GM06990 (cell line): ENCODE measurements at regions not wholly inside any gene's neighbourhood (a gene's known extent, or its start where the extent isn't known, plus 50 kb on each side); places are given as distances from the start of the nearest gene placed in this dataset.

Experiments
- DNase-seq: peaks from one replicate; pipeline ENCODE4 v3.0.0-alpha.2; 2011; ENCODE audit not compliant: insufficient read length; ENCODE audit errors: extremely low read depth
- H3K27me3 ChIP-seq: replicated peaks from 2 replicates; pipeline ENCODE4 v1.6.0; 2011; ENCODE audit warnings: low read length; ENCODE audit not compliant: control insufficient read depth, insufficient read depth
- H3K36me3 ChIP-seq: 2 replicates; pipeline ENCODE4 v1.5.1; 2011; ENCODE audit warnings: low read length; ENCODE audit not compliant: control insufficient read depth, insufficient read depth
- H3K4me3 ChIP-seq: replicated peaks from 2 replicates; pipeline ENCODE4 v1.5.1; 2011; ENCODE audit warnings: low read depth, mild to moderate bottlenecking, control low read depth, low read length
- CTCF ChIP-seq: IDR thresholded peaks from 2 replicates; pipeline ENCODE4 v1.5.1; 2011; ENCODE audit warnings: low read length, control low read depth, mild to moderate bottlenecking, inconsistent platforms; ENCODE audit not compliant: insufficient read depth, poor library complexity, severe bottlenecking

GRCh38 chr6:98486057-98486456, 348.3 kb upstream of the POU3F2 start:
- TF ChIP-seq CTCF = no peak
- DNase-seq = no peak
- Histone ChIP-seq H3K27me3 (no peaks in the 10 kb centered on the region), H3K4me3 (no peak overlapping the region), H3K36me3 (no peaks in the 10 kb centered on the region)

- Histone ChIP-seq H3K36me3 (no peaks in the 10 kb centered on the region), H3K27me3 (no peaks in the 10 kb centered on the region), H3K4me3 (no peak overlapping the region)
- no peak for TF ChIP-seq CTCF
- DNase-seq = no peak
Observed at GRCh38 chr6:98487612-98488011, 346.8 kb upstream of the POU3F2 start.

- DNase-seq = no peak
- no peak for TF ChIP-seq CTCF
- Histone ChIP-seq H3K27me3 (no peaks in the 10 kb centered on the region), H3K36me3 (no peaks in the 10 kb centered on the region), H3K4me3 (no peak overlapping the region)
Observed at GRCh38 chr6:98498144-98498775, 336.1 kb upstream of the POU3F2 start.

- Histone ChIP-seq H3K27me3 (no peaks in the 10 kb centered on the region), H3K4me3 (no peak overlapping the region), H3K36me3 (no peaks in the 10 kb centered on the region)
- DNase-seq = no peak
- TF ChIP-seq CTCF = no peak
Observed at GRCh38 chr6:98498866-98499265, 335.5 kb upstream of the POU3F2 start.

GRCh38 chr6:98514073-98514720, 320.2 kb upstream of the POU3F2 start:
- H3K4me3 ChIP-seq = no peak overlapping the region
- DNase-seq = no peak
- no peaks in the 10 kb centered on the region for H3K27me3 ChIP-seq
- no peak for TF ChIP-seq CTCF
- H3K36me3 ChIP-seq = no peaks in the 10 kb centered on the region
